ENCODE measurements at regions not wholly inside any gene's neighbourhood (a gene's known extent, or its start where the extent isn't known, plus 50 kb on each side); places are given as distances from the start of the nearest gene placed in this dataset.
"Not testable (repeated sequence)": the region's sequence is repeated elsewhere in the genome, so short reads cannot be mapped to it uniquely, and the experiment has no call there.

- DNase-seq (ENCODE audit: low spot score in 2 of 2) (no peak), ATAC-seq (no peak)
- H3K36me3 Mint-ChIP-seq = no peaks in the 10 kb centered on the region
- H3K9me3 Mint-ChIP-seq = peaks cover 14% of the 10 kb centered on the region
- no peak overlapping the region for H3K4me3 Mint-ChIP-seq
- no peaks in the 10 kb centered on the region for H3K4me1 Mint-ChIP-seq
- no peak overlapping the region for H3K27ac Mint-ChIP-seq
Observed at GRCh38 chr5:166595274-166595951, 1696.0 kb upstream of the WWC1 start.

GRCh38 chr5:166596043-166596442 lies 1695.4 kb upstream of the WWC1 start:
- DNase-seq (ENCODE audit: low spot score in 2 of 2) = no peak
- Mint-ChIP-seq H3K4me3 (no peak overlapping the region), H3K27ac (no peak overlapping the region), H3K9me3 (peaks cover 14% of the 10 kb centered on the region), H3K36me3 (no peaks in the 10 kb centered on the region), H3K4me1 (no peaks in the 10 kb centered on the region)
- ATAC-seq = no peak

- ATAC-seq (no peak), DNase-seq (ENCODE audit: low spot score in 2 of 2) (no peak)
- H3K4me1 Mint-ChIP-seq = no peaks in the 10 kb centered on the region
- peaks cover 16% of the 10 kb centered on the region for H3K9me3 Mint-ChIP-seq
- H3K27ac Mint-ChIP-seq = no peak overlapping the region
- no peak overlapping the region for H3K4me3 Mint-ChIP-seq
- no peaks in the 10 kb centered on the region for H3K36me3 Mint-ChIP-seq
Observed at GRCh38 chr5:166602271-166602670, 1689.2 kb upstream of the WWC1 start.

- Mint-ChIP-seq H3K4me1 (no peaks in the 10 kb centered on the region), H3K9me3 (peaks cover 21% of the 10 kb centered on the region)
Observed at GRCh38 chr5:166617507-166617906, 1673.9 kb upstream of the WWC1 start.

GRCh38 chr5:166618526-166618925 lies 1672.9 kb upstream of the WWC1 start:
- Mint-ChIP-seq H3K9me3 (peaks cover 22% of the 10 kb centered on the region), H3K4me3 (no peak overlapping the region), H3K27ac (no peak overlapping the region), H3K36me3 (no peaks in the 10 kb centered on the region), H3K4me1 (no peaks in the 10 kb centered on the region)
- DNase-seq (ENCODE audit: low spot score in 2 of 2) = no peak
- ATAC-seq = no peak

More at GRCh38 chr5:166617507-166617906, 1673.9 kb upstream of the WWC1 start:
- no peak overlapping the region for H3K4me3 Mint-ChIP-seq
- no peak overlapping the region for H3K27ac Mint-ChIP-seq
- DNase-seq (ENCODE audit: low spot score in 2 of 2) (no peak), ATAC-seq (no peak)
- H3K36me3 Mint-ChIP-seq = no peaks in the 10 kb centered on the region

- Mint-ChIP-seq H3K4me1 (no peaks in the 10 kb centered on the region), H3K4me3 (no peak overlapping the region), H3K9me3 (peaks cover 10% of the 10 kb centered on the region), H3K36me3 (no peaks in the 10 kb centered on the region), H3K27ac (no peak overlapping the region)
- DNase-seq (ENCODE audit: low spot score in 2 of 2) = no peak
- ATAC-seq = no peak
Observed at GRCh38 chr5:166624573-166624972, 1666.9 kb upstream of the WWC1 start.

GRCh38 chr5:166625210-166625865 lies 1666.1 kb upstream of the WWC1 start:
- ATAC-seq = no peak

GRCh38 chr5:166637295-166637694 lies 1654.2 kb upstream of the WWC1 start:
- ATAC-seq = no peak
- Mint-ChIP-seq H3K9me3 (peaks cover 17% of the 10 kb centered on the region), H3K4me3 (no peak overlapping the region), H3K27ac (no peak overlapping the region), H3K4me1 (no peaks in the 10 kb centered on the region), H3K36me3 (no peaks in the 10 kb centered on the region)
- DNase-seq (ENCODE audit: low spot score in 2 of 2) = no peak

More at GRCh38 chr5:166625210-166625865, 1666.1 kb upstream of the WWC1 start:
- Mint-ChIP-seq H3K9me3 (peaks cover 14% of the 10 kb centered on the region), H3K27ac (no peak overlapping the region), H3K4me3 (no peak overlapping the region), H3K36me3 (no peaks in the 10 kb centered on the region), H3K4me1 (no peaks in the 10 kb centered on the region)
- DNase-seq (ENCODE audit: low spot score in 2 of 2) = no peak

- Mint-ChIP-seq H3K27ac (no peak overlapping the region), H3K4me1 (no peaks in the 10 kb centered on the region), H3K36me3 (no peaks in the 10 kb centered on the region)
Observed at GRCh38 chr5:166639151-166639550, 1652.3 kb upstream of the WWC1 start.

GRCh38 chr5:166640136-166640535 lies 1651.3 kb upstream of the WWC1 start:
- H3K9me3 Mint-ChIP-seq = peaks cover 17% of the 10 kb centered on the region
- not testable (repeated sequence) for H3K36me3 Mint-ChIP-seq; ATAC-seq; H3K4me1 Mint-ChIP-seq; H3K4me3 Mint-ChIP-seq; DNase-seq (ENCODE audit: low spot score in 2 of 2); H3K27ac Mint-ChIP-seq

More at GRCh38 chr5:166639151-166639550, 1652.3 kb upstream of the WWC1 start:
- no peak for DNase-seq (ENCODE audit: low spot score in 2 of 2)
- ATAC-seq = no peak
- no peak overlapping the region for H3K4me3 Mint-ChIP-seq
- peaks cover 18% of the 10 kb centered on the region for H3K9me3 Mint-ChIP-seq

GRCh38 chr5:166648736-166649135 lies 1642.7 kb upstream of the WWC1 start:
- ATAC-seq (no peak), DNase-seq (ENCODE audit: low spot score in 2 of 2) (no peak)
- Mint-ChIP-seq H3K27ac (no peak overlapping the region), H3K4me1 (no peaks in the 10 kb centered on the region), H3K9me3 (peaks cover 9% of the 10 kb centered on the region), H3K4me3 (no peak overlapping the region), H3K36me3 (no peaks in the 10 kb centered on the region)

- no peak for DNase-seq (ENCODE audit: low spot score in 2 of 2)
- no peaks in the 10 kb centered on the region for H3K4me1 Mint-ChIP-seq
- peaks cover 13% of the 10 kb centered on the region for H3K9me3 Mint-ChIP-seq
- ATAC-seq = no peak
- no peak overlapping the region for H3K27ac Mint-ChIP-seq
- no peak overlapping the region for H3K4me3 Mint-ChIP-seq
- H3K36me3 Mint-ChIP-seq = no peaks in the 10 kb centered on the region
Observed at GRCh38 chr5:166649676-166650075, 1641.8 kb upstream of the WWC1 start.

GRCh38 chr5:166651234-166651633 lies 1640.2 kb upstream of the WWC1 start:
- Mint-ChIP-seq H3K36me3 (no peaks in the 10 kb centered on the region), H3K4me3 (no peak overlapping the region), H3K27ac (no peak overlapping the region), H3K4me1 (no peaks in the 10 kb centered on the region), H3K9me3 (peaks cover 12% of the 10 kb centered on the region)
- ATAC-seq (no peak), DNase-seq (ENCODE audit: low spot score in 2 of 2) (no peak)

- H3K4me1 Mint-ChIP-seq = no peaks in the 10 kb centered on the region
- H3K27ac Mint-ChIP-seq = no peak overlapping the region
- no peak for DNase-seq (ENCODE audit: low spot score in 2 of 2)
- ATAC-seq = no peak
- H3K36me3 Mint-ChIP-seq = no peaks in the 10 kb centered on the region
- peaks cover 6% of the 10 kb centered on the region for H3K9me3 Mint-ChIP-seq
- H3K4me3 Mint-ChIP-seq = no peak overlapping the region
Observed at GRCh38 chr5:166671811-166672210, 1619.6 kb upstream of the WWC1 start.

- ATAC-seq (no peak), DNase-seq (ENCODE audit: low spot score in 2 of 2) (no peak)
- no peak overlapping the region for H3K4me3 Mint-ChIP-seq
- H3K36me3 Mint-ChIP-seq = no peaks in the 10 kb centered on the region
- H3K9me3 Mint-ChIP-seq = peaks cover 8% of the 10 kb centered on the region
- no peak overlapping the region for H3K27ac Mint-ChIP-seq
- no peaks in the 10 kb centered on the region for H3K4me1 Mint-ChIP-seq
Observed at GRCh38 chr5:166672431-166672830, 1619.0 kb upstream of the WWC1 start.

GRCh38 chr5:166677891-166678290 lies 1613.6 kb upstream of the WWC1 start:
- no peaks in the 10 kb centered on the region for H3K4me1 Mint-ChIP-seq
- ATAC-seq (no peak), DNase-seq (ENCODE audit: low spot score in 2 of 2) (no peak)
- H3K27ac Mint-ChIP-seq = no peak overlapping the region
- peaks cover 18% of the 10 kb centered on the region for H3K9me3 Mint-ChIP-seq
- H3K4me3 Mint-ChIP-seq = no peak overlapping the region
- no peaks in the 10 kb centered on the region for H3K36me3 Mint-ChIP-seq
